Caco-2 (cell line): ENCODE measurements at regions not wholly inside any gene's neighbourhood (a gene's known extent, or its start where the extent isn't known, plus 50 kb on each side); places are given as distances from the start of the nearest gene placed in this dataset.

Experiments used
- BruUV-seq: library from RNA; stranded (reverse); fragments of 400-500 nt; replicated peaks from 2 replicates; lab custom pipeline; 2021; lab: Mats Ljungman, UMichigan
- CTCF ChIA-PET: fragments of 300-600 bp; sonication (Branson Sonifier 250); formaldehyde crosslinking; loops from one replicate; lab custom pipeline; 2022; ENCODE audit warnings: antibody characterized with exemption; lab: Charles Lee
- POLR2A ChIA-PET: fragments of 300-600 bp; sonication (Branson Sonifier 250); formaldehyde crosslinking; loops from one replicate; lab custom pipeline; 2022; ENCODE audit warnings: antibody characterized with exemption; lab: Charles Lee
- DNase-seq, 2 experiments: peaks; one replicate each; pipeline versions ENCODE4 v3.0.0 to v3.0.0-alpha.2; 2020 to 2022
- H3K27me3 ChIP-seq: replicated peaks from 2 replicates; pipeline ENCODE4 v1.6.0; 2011; ENCODE audit warnings: low read length; ENCODE audit not compliant: control insufficient read depth, insufficient read depth
- H3K36me3 ChIP-seq: 2 replicates; pipeline ENCODE4 v1.5.1; 2011; ENCODE audit warnings: low read length; ENCODE audit not compliant: control insufficient read depth, insufficient read depth
- H3K4me1 ChIP-seq: fragments of 250-450 bp; sonication (Bioruptor Pico); 2 replicates; pipeline ENCODE4 v1.5.1; 2020; ENCODE audit warnings: mild to moderate bottlenecking
- H3K4me3 ChIP-seq: 2 replicates; pipeline ENCODE4 v1.5.1; 2011; ENCODE audit warnings: low read depth, mild to moderate bottlenecking, control low read depth, low read length
- H3K9me3 ChIP-seq: fragments of 250-450 bp; sonication (Bioruptor Pico); 2 replicates; pipeline ENCODE4 v1.5.1; 2020; ENCODE audit warnings: mild to moderate bottlenecking, moderate library complexity
- H3K27ac Mint-ChIP-seq: one replicate; pipeline ENCODE4 v1.8.0; 2022; ENCODE audit warnings: mixed read lengths; ENCODE audit not compliant: unreplicated experiment
- H3K27me3 Mint-ChIP-seq: one replicate; pipeline ENCODE4 v1.8.0; 2022; ENCODE audit warnings: mixed read lengths; ENCODE audit not compliant: insufficient read depth, unreplicated experiment
- H3K36me3 Mint-ChIP-seq: one replicate; pipeline ENCODE4 v1.8.0; 2022; ENCODE audit warnings: mild to moderate bottlenecking, mixed read lengths; ENCODE audit not compliant: insufficient read depth, unreplicated experiment
- H3K4me1 Mint-ChIP-seq: one replicate; pipeline ENCODE4 v1.8.0; 2022; ENCODE audit warnings: low read depth, mixed read lengths; ENCODE audit not compliant: unreplicated experiment
- H3K4me3 Mint-ChIP-seq: one replicate; pipeline ENCODE4 v1.8.0; 2022; ENCODE audit warnings: mild to moderate bottlenecking, moderate library complexity, mixed read lengths; ENCODE audit not compliant: unreplicated experiment
- H3K9me3 Mint-ChIP-seq: one replicate; pipeline ENCODE4 v1.8.0; 2022; ENCODE audit warnings: mixed read lengths; ENCODE audit not compliant: unreplicated experiment
- CTCF ChIP-seq, 2 experiments: fragments of 200-600 bp in 1 of 2; IDR thresholded peaks; 1 replicate in 1 of 2; 2 replicates in 1 of 2; pipeline versions ENCODE4 v1.5.1 to v1.8.0; 2011 to 2022; ENCODE audit warnings: antibody characterized with exemption in 1 of 2, control low read depth in 1 of 2, inconsistent platforms in 1 of 2, low read depth in 1 of 2, low read length in 1 of 2, mild to moderate bottlenecking in 1 of 2, moderate library complexity in 1 of 2; ENCODE audit not compliant: insufficient read depth in 1 of 2, severe bottlenecking in 1 of 2, unreplicated experiment in 1 of 2
- intact Hi-C: fragments of 100-400 bp; cut with micrococcal nuclease; formaldehyde crosslinking; loops from one replicate; pipeline ENCODE4 v1.10.0; 2022; ENCODE audit not compliant: unreplicated experiment

- Mint-ChIP-seq H3K27me3 (peaks cover 2% of the 10 kb centered on the region), H3K4me1 (peaks cover 20% of the 10 kb centered on the region), H3K36me3 (no peaks in the 10 kb centered on the region), H3K9me3 (no peaks in the 10 kb centered on the region), H3K4me3 (no peak overlapping the region), H3K27ac (no peak overlapping the region)
- H3K4me1 ChIP-seq: peaks cover 8% of the 10 kb centered on the region; the same call in 1 of the 2 replicates
- ChIA-PET POLR2A (no interaction called here), CTCF (interaction anchor here (0.5 kb wide), 1 partner anchor 11 kb away, joined by 3 read pairs; no protein-coding TSS in a partner anchor)
- no peak for DNase-seq
- BruUV-seq: no TSS peak
- intact Hi-C loops: no loop called here
- H3K4me3 ChIP-seq: no peak overlapping the region
- no peaks in the 10 kb centered on the region for H3K9me3 ChIP-seq
- no peaks in the 10 kb centered on the region for H3K27me3 ChIP-seq
- H3K36me3 ChIP-seq: no peaks in the 10 kb centered on the region
- no peak for TF ChIP-seq CTCF (IDR thresholded peaks at IDR 0.05; ENCODE audit: insufficient read depth in 1 of 2, low read depth in 1 of 2, low read length in 1 of 2, severe bottlenecking in 1 of 2, unreplicated experiment in 1 of 2)
Observed at GRCh38 chr20:56691325-56691998, 62.4 kb downstream of the TFAP2C start.

GRCh38 chr20:56693217-56693616, 64.1 kb downstream of the TFAP2C start:
- Mint-ChIP-seq H3K4me3 (no peak overlapping the region), H3K27ac (no peak overlapping the region), H3K36me3 (no peaks in the 10 kb centered on the region), H3K9me3 (no peaks in the 10 kb centered on the region), H3K27me3 (peaks cover 5% of the 10 kb centered on the region), H3K4me1 (peaks cover 20% of the 10 kb centered on the region)
- Histone ChIP-seq H3K27me3 (no peaks in the 10 kb centered on the region), H3K9me3 (no peaks in the 10 kb centered on the region), H3K4me3 (no peak overlapping the region), H3K36me3 (no peaks in the 10 kb centered on the region), H3K4me1 (peaks cover 8% of the 10 kb centered on the region; the same call in 1 of the 2 replicates)
- BruUV-seq: no TSS peak
- ChIA-PET CTCF (no interaction called here), POLR2A (no interaction called here)
- DNase-seq: no peak
- TF ChIP-seq CTCF (IDR thresholded peaks at IDR 0.05; ENCODE audit: insufficient read depth in 1 of 2, low read depth in 1 of 2, low read length in 1 of 2, severe bottlenecking in 1 of 2, unreplicated experiment in 1 of 2): no peak
- intact Hi-C loops: no loop called here

- Histone ChIP-seq H3K4me1 (no peaks in the 10 kb centered on the region), H3K4me3 (no peak overlapping the region), H3K9me3 (no peaks in the 10 kb centered on the region), H3K27me3 (no peaks in the 10 kb centered on the region), H3K36me3 (no peaks in the 10 kb centered on the region)
- H3K4me3 Mint-ChIP-seq: no peak overlapping the region
- no peak for DNase-seq
- TF ChIP-seq CTCF (IDR thresholded peaks at IDR 0.05; ENCODE audit: insufficient read depth in 1 of 2, low read depth in 1 of 2, low read length in 1 of 2, severe bottlenecking in 1 of 2, unreplicated experiment in 1 of 2): no peak
- H3K27me3 Mint-ChIP-seq: peaks cover 12% of the 10 kb centered on the region
- H3K4me1 Mint-ChIP-seq: no peaks in the 10 kb centered on the region
- POLR2A ChIA-PET: no interaction called here
- CTCF ChIA-PET: no interaction called here
- H3K36me3 Mint-ChIP-seq: no peaks in the 10 kb centered on the region
- no peaks in the 10 kb centered on the region for H3K9me3 Mint-ChIP-seq
- no TSS peak for BruUV-seq
- intact Hi-C loops: no loop called here
- no peak overlapping the region for H3K27ac Mint-ChIP-seq
Observed at GRCh38 chr20:56697476-56697875, 68.4 kb downstream of the TFAP2C start.
